Activated CD8-positive, alpha-beta T cell treated with anti-CD3 and anti-CD28 coated beads for 36 hours (primary cell): ENCODE measurements at regions not wholly inside any gene's neighbourhood (a gene's known extent, or its start where the extent isn't known, plus 50 kb on each side); places are given as distances from the start of the nearest gene placed in this dataset.

ENCODE experiments used
- ATAC-seq: fragments of 200-7000 bp; cut with Tn5 transposase; one replicate; pipeline ENCODE4 v1.10.0; 2021; ENCODE audit warnings: mild to moderate bottlenecking, moderate library complexity
- CTCF ChIA-PET: fragments of 350-600 bp; sonication (Branson Sonifier 250); formaldehyde crosslinking; loops from one replicate; lab custom pipeline; 2021; ENCODE audit warnings: antibody characterized with exemption; lab: Charles Lee
- POLR2A ChIA-PET: fragments of 350-600 bp; sonication (Branson Sonifier 250); formaldehyde crosslinking; loops from one replicate; lab custom pipeline; 2021; ENCODE audit warnings: antibody characterized with exemption; lab: Charles Lee
- DNase-seq: peaks from one replicate; pipeline ENCODE4 v3.0.0-alpha.2; 2020
- H3K27ac Mint-ChIP-seq: one replicate; pipeline ENCODE4 v1.8.0; 2021; ENCODE audit warnings: mild to moderate bottlenecking, mixed read lengths
- H3K27me3 Mint-ChIP-seq: one replicate; pipeline ENCODE4 v1.8.0; 2021; ENCODE audit warnings: mixed read lengths
- H3K36me3 Mint-ChIP-seq: one replicate; pipeline ENCODE4 v1.8.0; 2021; ENCODE audit warnings: low read depth, mixed read lengths
- H3K4me1 Mint-ChIP-seq: one replicate; pipeline ENCODE4 v1.8.0; 2021; ENCODE audit warnings: low read depth, mixed read lengths
- H3K4me3 Mint-ChIP-seq: one replicate; pipeline ENCODE4 v1.8.0; 2021; ENCODE audit warnings: mild to moderate bottlenecking, moderate library complexity, mixed read lengths
- H3K9me3 Mint-ChIP-seq: one replicate; pipeline ENCODE4 v1.8.0; 2021; ENCODE audit warnings: mixed read lengths
- CTCF ChIP-seq: fragments of 200-600 bp; IDR thresholded peaks from one replicate; pipeline ENCODE4 v1.8.0; 2022; ENCODE audit warnings: antibody characterized with exemption, mild to moderate bottlenecking
- intact Hi-C: fragments of 100-400 bp; cut with micrococcal nuclease; formaldehyde crosslinking; loops from one replicate; pipeline ENCODE4 v1.10.0; 2022

- Mint-ChIP-seq H3K9me3 (no peaks in the 10 kb centered on the region), H3K27ac (no peak overlapping the region)
- intact Hi-C loops, result no loop called here
These were observed 467.5 kb downstream of the PTPRU start for GRCh38 chr1:29703596-29704370.

GRCh38 chr1:29700491-29700890 is 464.2 kb downstream of the PTPRU start:
- H3K27me3 Mint-ChIP-seq, result peaks cover 18% of the 10 kb centered on the region
- H3K9me3 Mint-ChIP-seq, result no peaks in the 10 kb centered on the region
- POLR2A ChIA-PET, result no interaction called here
- no peak for TF ChIP-seq CTCF
- no peak for DNase-seq
- no peaks in the 10 kb centered on the region for H3K36me3 Mint-ChIP-seq
- intact Hi-C loops, result no loop called here
- CTCF ChIA-PET, result interaction anchor here (1.0 kb wide), 1 partner anchor 10 kb away, joined by 3 read pairs; no protein-coding TSS in a partner anchor
- ATAC-seq, result no peak
- no peak overlapping the region for H3K27ac Mint-ChIP-seq
- no peak overlapping the region for H3K4me3 Mint-ChIP-seq
- no peaks in the 10 kb centered on the region for H3K4me1 Mint-ChIP-seq

More at GRCh38 chr1:29703596-29704370, 467.5 kb downstream of the PTPRU start:
- ATAC-seq (no peak), DNase-seq (no peak)
- Mint-ChIP-seq H3K27me3 (peaks cover 35% of the 10 kb centered on the region), H3K4me1 (no peaks in the 10 kb centered on the region), H3K4me3 (no peak overlapping the region), H3K36me3 (no peaks in the 10 kb centered on the region)
- CTCF ChIA-PET, result interaction anchor here (1.0 to 1.5 kb wide), 5 partner anchors 10 to 474 kb away, joined by 3 to 5 read pairs (median 3); no protein-coding TSS in a partner anchor
- POLR2A ChIA-PET, result no interaction called here
- TF ChIP-seq CTCF, result peak; percentile 55

- ATAC-seq, result no peak
- Mint-ChIP-seq H3K27me3 (peaks cover 11% of the 10 kb centered on the region), H3K4me3 (no peak overlapping the region), H3K9me3 (peaks cover 2% of the 10 kb centered on the region), H3K27ac (no peak overlapping the region), H3K36me3 (no peaks in the 10 kb centered on the region), H3K4me1 (no peaks in the 10 kb centered on the region)
- intact Hi-C loops, result no loop called here
- TF ChIP-seq CTCF, result no peak
- no peak for DNase-seq
- ChIA-PET POLR2A (no interaction called here), CTCF (no interaction called here)
These were observed 462.3 kb downstream of the PTPRU start for GRCh38 chr1:29698626-29699025.

DNA sequence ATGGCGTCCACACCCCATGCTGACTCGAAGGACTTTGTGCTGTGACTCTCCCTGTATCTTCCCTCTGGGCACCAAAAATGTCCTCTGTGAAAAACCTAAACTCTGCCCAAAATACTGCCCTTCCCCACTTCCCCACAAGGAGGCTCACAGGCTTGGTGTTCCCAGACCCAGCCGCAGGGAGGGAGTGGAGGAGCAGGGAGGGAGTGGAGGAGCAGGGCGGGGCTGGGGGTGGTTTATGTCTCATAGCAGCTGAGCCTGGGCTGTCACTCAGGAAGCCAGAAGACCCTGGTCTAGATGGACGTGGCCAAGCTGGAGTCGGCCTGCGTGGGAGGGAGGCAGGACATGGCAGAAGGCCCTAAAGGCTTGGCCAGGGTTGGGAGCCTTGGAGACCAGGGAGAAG is 461.7 kb downstream of the PTPRU start:
- no peak for ATAC-seq
- DNase-seq, result no peak
- no peaks in the 10 kb centered on the region for H3K36me3 Mint-ChIP-seq
- H3K9me3 Mint-ChIP-seq, result peaks cover 5% of the 10 kb centered on the region
- peaks cover 11% of the 10 kb centered on the region for H3K27me3 Mint-ChIP-seq
- no peaks in the 10 kb centered on the region for H3K4me1 Mint-ChIP-seq
- POLR2A ChIA-PET, result no interaction called here
- no peak overlapping the region for H3K27ac Mint-ChIP-seq
- no peak for TF ChIP-seq CTCF
- no peak overlapping the region for H3K4me3 Mint-ChIP-seq
- intact Hi-C loops, result no loop called here
- CTCF ChIA-PET, result no interaction called here

DNA sequence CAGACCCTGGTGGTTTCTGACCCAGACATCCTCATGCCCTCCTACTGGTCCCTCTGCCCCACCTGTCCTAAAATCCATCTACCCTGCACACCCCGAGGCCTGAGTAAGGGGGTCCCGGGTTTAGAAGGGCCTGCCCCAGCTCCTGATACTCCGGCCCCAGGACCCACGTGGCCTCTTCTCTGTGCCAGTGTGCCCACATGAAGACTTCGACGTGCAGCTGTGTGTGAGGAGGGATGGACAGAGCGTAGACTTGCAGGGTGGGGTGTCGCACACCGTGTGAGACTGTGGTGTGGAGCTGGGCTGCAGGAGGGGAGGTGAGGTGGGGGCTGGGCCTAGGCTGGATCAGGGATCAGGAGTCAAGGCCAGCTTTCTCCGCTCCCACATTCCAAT is 461.1 kb downstream of the PTPRU start:
- ChIA-PET POLR2A (no interaction called here), CTCF (no interaction called here)
- H3K4me1 Mint-ChIP-seq, result no peaks in the 10 kb centered on the region
- DNase-seq (no peak), ATAC-seq (no peak)
- peaks cover 5% of the 10 kb centered on the region for H3K9me3 Mint-ChIP-seq
- intact Hi-C loops, result no loop called here
- no peaks in the 10 kb centered on the region for H3K36me3 Mint-ChIP-seq
- H3K4me3 Mint-ChIP-seq, result no peak overlapping the region
- no peak overlapping the region for H3K27ac Mint-ChIP-seq
- TF ChIP-seq CTCF, result no peak
- peaks cover 8% of the 10 kb centered on the region for H3K27me3 Mint-ChIP-seq
